Endothelial cell of umbilical vein (primary cell): ENCODE measurements at regions not wholly inside any gene's neighbourhood (a gene's known extent, or its start where the extent isn't known, plus 50 kb on each side); places are given as distances from the start of the nearest gene placed in this dataset.

Source experiments
- BruUV-seq: library from RNA; stranded (reverse); fragments of 400-500 nt; replicated peaks from 2 replicates; lab custom pipeline; 2021; lab: Mats Ljungman, UMichigan
- CTCF ChIA-PET: fragments of 300-600, 350-600 bp; sonication (Branson Sonifier 250); formaldehyde crosslinking; loops from one replicate; lab custom pipeline; 2021; ENCODE audit warnings: antibody characterized with exemption, inconsistent platforms; lab: Charles Lee
- POLR2A ChIA-PET: fragments of 300-600, 350-600 bp; sonication (Branson Sonifier 250); formaldehyde crosslinking; loops from one replicate; lab custom pipeline; 2021; ENCODE audit warnings: antibody characterized with exemption, inconsistent platforms; lab: Charles Lee
- DNase-seq: peaks from one replicate; pipeline ENCODE4 v3.0.0-alpha.2; 2011; ENCODE audit warnings: low read depth, low spot score
- FAIRE-seq: peaks from 2 replicates; lab custom pipeline; 2011; peaks lifted over from hg19 to GRCh38; lab: Jason Lieb, UNC
- H2AFZ ChIP-seq: 2 replicates; pipeline ENCODE4 v1.6.0; 2012; ENCODE audit warnings: low read depth, low read length, control low read depth, inconsistent platforms
- H3K27ac ChIP-seq: 2 replicates; pipeline ENCODE4 v1.5.1; 2011; ENCODE audit warnings: low read depth, mild to moderate bottlenecking, control low read depth, low read length, moderate library complexity; ENCODE audit not compliant: insufficient read depth
- H3K27me3 ChIP-seq, 2 experiments: 2 replicates each; pipeline versions ENCODE4 v1.6.0 to v1.6.1; 2011; ENCODE audit warnings: low read length in 2 of 2, mixed read lengths in 1 of 2; ENCODE audit not compliant: control insufficient read depth in 2 of 2, insufficient read depth in 2 of 2
- H3K36me3 ChIP-seq, 2 experiments: 2 replicates in 1 of 2; 3 replicates in 1 of 2; pipeline ENCODE4 v1.5.1; 2011; ENCODE audit warnings: low read length in 2 of 2, mild to moderate bottlenecking in 1 of 2, moderate library complexity in 1 of 2; ENCODE audit not compliant: control insufficient read depth in 2 of 2, insufficient read depth in 2 of 2; ENCODE audit errors: extremely low read depth in 1 of 2
- H3K4me1 ChIP-seq: 3 replicates; pipeline ENCODE4 v1.5.1; 2011; ENCODE audit warnings: mild to moderate bottlenecking, low read length; ENCODE audit not compliant: control insufficient read depth, insufficient read depth; ENCODE audit errors: extremely low read depth
- H3K4me2 ChIP-seq: 2 replicates; pipeline ENCODE4 v1.6.1; 2011; ENCODE audit warnings: low read length, control low read depth, mixed read lengths; ENCODE audit not compliant: insufficient read depth
- H3K4me3 ChIP-seq, 3 experiments: fragments of 200-600 bp in 1 of 3; sonication (generic), shearing (Covaris generic) in 1 of 3; replicated peaks in 1 of 3; 2 replicates each; pipeline ENCODE4 v1.5.1; 2011 to 2016; ENCODE audit warnings: control low read depth in 3 of 3, low read length in 3 of 3, mild to moderate bottlenecking in 2 of 3, inconsistent platforms in 1 of 3, low read depth in 1 of 3, moderate library complexity in 1 of 3; ENCODE audit not compliant: insufficient read depth in 1 of 3
- H3K79me2 ChIP-seq: 2 replicates; pipeline ENCODE4 v1.6.0; 2012; ENCODE audit warnings: low read length, inconsistent platforms; ENCODE audit not compliant: control insufficient read depth, insufficient read depth
- H3K9ac ChIP-seq: replicated peaks from 2 replicates; pipeline ENCODE3; 2011; ENCODE audit warnings: low read length, control low read depth; ENCODE audit not compliant: insufficient read depth; ENCODE audit errors: extremely low read depth
- H3K9me1 ChIP-seq: replicated peaks from 3 replicates; pipeline ENCODE4 v1.6.0; 2011; ENCODE audit warnings: mild to moderate bottlenecking, low read length; ENCODE audit not compliant: control insufficient read depth, insufficient read depth; ENCODE audit errors: extremely low read depth
- H3K9me3 ChIP-seq: replicated peaks from 2 replicates; pipeline ENCODE4 v1.5.1; 2012; ENCODE audit warnings: low read length, inconsistent platforms; ENCODE audit not compliant: control insufficient read depth, insufficient read depth
- H4K20me1 ChIP-seq: replicated peaks from 2 replicates; pipeline ENCODE3; 2011; ENCODE audit warnings: mild to moderate bottlenecking, low read length; ENCODE audit not compliant: control insufficient read depth, insufficient read depth; ENCODE audit errors: extremely low read depth
- CTCF ChIP-seq, 2 donors: IDR thresholded peaks; 1 replicate in 1 of 2; 2 replicates in 1 of 2; pipeline ENCODE4 v1.5.1; 2011; ENCODE audit warnings: low read length in 2 of 2, mild to moderate bottlenecking in 2 of 2, moderate library complexity in 2 of 2, control low read depth in 1 of 2, inconsistent platforms in 1 of 2, low read depth in 1 of 2; ENCODE audit not compliant: insufficient read depth in 1 of 2; ENCODE audit errors: extremely low read depth in 1 of 2
- EZH2 ChIP-seq: IDR thresholded peaks from 2 replicates; pipeline ENCODE4 v1.6.1; 2012; ENCODE audit warnings: borderline replicate concordance, low read depth, mild to moderate bottlenecking, moderate library complexity, low read length, inconsistent platforms; ENCODE audit not compliant: severe bottlenecking
- FOS ChIP-seq: IDR thresholded peaks from 2 replicates; pipeline ENCODE4 v1.6.1; 2011; ENCODE audit warnings: mild to moderate bottlenecking, low read length, moderate library complexity, borderline replicate concordance; ENCODE audit not compliant: insufficient read depth
- GATA2 ChIP-seq: IDR thresholded peaks from 2 replicates; pipeline ENCODE4 v1.7.0; 2011; ENCODE audit warnings: low read depth, mild to moderate bottlenecking, moderate library complexity, mixed read lengths, low read length; ENCODE audit not compliant: insufficient read length, insufficient read depth
- JUN ChIP-seq: IDR thresholded peaks from 2 replicates; pipeline ENCODE4 v1.6.1; 2011; ENCODE audit warnings: borderline replicate concordance, low read depth; ENCODE audit not compliant: insufficient read length, insufficient read depth
- MAX ChIP-seq: IDR thresholded peaks from 2 replicates; pipeline ENCODE4 v1.6.1; 2011; ENCODE audit not compliant: insufficient read depth, insufficient read length
- MYC ChIP-seq: IDR thresholded peaks from one replicate; pipeline ENCODE4 v1.6.1; 2011; ENCODE audit warnings: mild to moderate bottlenecking, low read depth, low read length
- POLR2A ChIP-seq: IDR thresholded peaks from 2 replicates; pipeline ENCODE4 v1.6.1; 2012; ENCODE audit warnings: low read depth, mild to moderate bottlenecking, control low read depth, low read length
- POLR2AphosphoS5 ChIP-seq: IDR thresholded peaks from 2 replicates; pipeline ENCODE4 v1.6.1; 2012; ENCODE audit warnings: low read depth, mild to moderate bottlenecking, control low read depth, low read length, moderate library complexity; ENCODE audit not compliant: insufficient read depth
- dilution Hi-C: fragments of 300-500 bp; cut with MboI; formaldehyde crosslinking; loops from one replicate; pipeline ENCODE4 v1.15.0; 2019; ENCODE audit warnings: low sequenced_read_pairs; ENCODE audit not compliant: extremely low pct_ligation_motif_present
- intact Hi-C: fragments of 100-400 bp; cut with micrococcal nuclease; formaldehyde crosslinking; loops from one replicate; pipeline ENCODE4 v1.10.0; 2022

- FAIRE-seq, result no peak
- intact Hi-C loops, result no loop called here
- Histone ChIP-seq H3K27ac (no peak overlapping the region), H2AFZ (no peak overlapping the region), H3K4me1 (no peaks in the 10 kb centered on the region), H3K36me3 (no peaks in the 10 kb centered on the region), H3K4me2 (no peak overlapping the region), H4K20me1 (no peaks in the 10 kb centered on the region), H3K9ac (no peak overlapping the region), H3K79me2 (no peaks in the 10 kb centered on the region), H3K9me3 (peaks cover 8% of the 10 kb centered on the region), H3K27me3 (no peaks in the 10 kb centered on the region), H3K4me3 (no peak overlapping the region), H3K9me1 (no peaks in the 10 kb centered on the region)
- no TSS peak for BruUV-seq
- dilution Hi-C loops, result no loop called here
- CTCF ChIA-PET, result no interaction called here
- DNase-seq, result no peak
- TF ChIP-seq MAX, result no peak
- no peak for TF ChIP-seq EZH2
- TF ChIP-seq FOS, result no peak
- TF ChIP-seq CTCF (IDR thresholded peaks at IDR 0.05; ENCODE audit: extremely low read depth in 1 of 2, insufficient read depth in 1 of 2, low read depth in 1 of 2, low read length in 2 of 2), result no peak
- TF ChIP-seq JUN, result no peak
- TF ChIP-seq POLR2A, result no peak
- TF ChIP-seq GATA2, result no peak
- TF ChIP-seq POLR2AphosphoS5, result no peak
- TF ChIP-seq MYC, result no peak
- POLR2A ChIA-PET, result no interaction called here
These were observed 233.4 kb downstream of the SOX11 start for GRCh38 chr2:5925604-5926003.
